T-helper 1 cell treated with Interleukin-12 subunit alpha and Interleukin-12 subunit beta and Interleukin-4 antibody, amounts not matched to agents 30 ng/mL and 1 ng/mL, for 36 hours (primary cell): ENCODE measurements at regions not wholly inside any gene's neighbourhood (a gene's known extent, or its start where the extent isn't known, plus 50 kb on each side); places are given as distances from the start of the nearest gene placed in this dataset.

Source experiments
- intact Hi-C: fragments of 100-400 bp; cut with micrococcal nuclease; formaldehyde crosslinking; loops from one replicate; pipeline ENCODE4 v1.15.1; 2024

DNA sequence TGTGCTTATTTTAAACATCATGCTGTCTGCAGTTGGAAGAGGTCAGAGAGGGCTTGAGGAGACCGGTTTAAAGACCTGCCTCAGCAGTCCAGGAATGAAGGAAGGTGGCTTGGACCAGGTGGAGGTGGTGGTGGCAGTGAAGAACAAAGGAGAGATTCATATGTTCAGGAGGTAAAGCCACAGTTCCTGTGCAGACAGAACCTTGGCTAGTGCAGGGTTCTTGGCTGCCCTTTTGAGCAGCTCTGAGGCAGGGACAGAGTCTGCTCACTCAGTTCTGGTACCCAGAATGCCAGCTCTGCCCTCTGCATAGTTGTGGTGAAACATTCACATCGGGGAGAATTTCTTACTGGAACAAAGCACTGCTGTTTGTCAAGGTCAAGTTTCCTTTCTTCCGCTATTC, 669.7 kb upstream of the HS6ST1 start:
- intact Hi-C loops = no loop called here

DNA sequence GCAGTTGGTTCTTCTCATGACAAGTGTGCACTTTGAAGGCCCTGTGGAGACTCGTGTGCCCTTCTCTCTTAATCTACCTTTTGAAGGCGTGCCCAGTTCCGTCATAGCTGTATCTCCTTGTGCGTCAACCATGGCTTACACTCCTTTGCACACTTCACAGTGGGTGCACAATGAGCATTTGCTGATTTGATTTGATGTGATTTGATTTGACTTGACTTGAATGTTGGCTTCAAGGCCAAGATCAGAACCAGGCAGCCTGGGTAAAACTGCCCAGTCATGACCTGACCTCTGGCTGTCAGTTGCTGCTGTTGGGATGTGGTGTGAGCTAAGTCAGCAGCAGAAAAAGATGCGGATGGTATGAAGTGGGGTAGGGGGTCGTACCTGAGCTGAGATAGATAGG, 670.3 kb upstream of the HS6ST1 start:
- intact Hi-C loops = no loop called here

DNA sequence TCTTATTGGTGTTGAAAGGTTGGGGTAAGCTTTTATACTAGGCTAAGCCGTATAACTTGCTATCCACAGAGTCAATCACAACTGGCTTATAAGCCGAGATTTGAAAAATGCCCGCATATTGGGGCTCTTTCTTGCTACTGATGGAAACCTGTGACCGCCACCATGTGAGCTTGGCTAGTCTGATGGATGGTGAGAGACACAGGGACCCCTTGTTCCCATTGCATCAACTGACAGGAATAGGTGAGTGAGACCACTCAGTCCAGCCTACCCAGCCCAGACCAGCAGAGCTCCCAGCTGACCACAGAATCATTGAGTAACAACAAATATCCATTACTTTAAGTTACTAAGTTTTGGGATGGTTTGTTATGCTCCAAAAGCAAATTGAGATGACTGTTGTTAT, 676.4 kb upstream of the HS6ST1 start:
- intact Hi-C loops = no loop called here

DNA sequence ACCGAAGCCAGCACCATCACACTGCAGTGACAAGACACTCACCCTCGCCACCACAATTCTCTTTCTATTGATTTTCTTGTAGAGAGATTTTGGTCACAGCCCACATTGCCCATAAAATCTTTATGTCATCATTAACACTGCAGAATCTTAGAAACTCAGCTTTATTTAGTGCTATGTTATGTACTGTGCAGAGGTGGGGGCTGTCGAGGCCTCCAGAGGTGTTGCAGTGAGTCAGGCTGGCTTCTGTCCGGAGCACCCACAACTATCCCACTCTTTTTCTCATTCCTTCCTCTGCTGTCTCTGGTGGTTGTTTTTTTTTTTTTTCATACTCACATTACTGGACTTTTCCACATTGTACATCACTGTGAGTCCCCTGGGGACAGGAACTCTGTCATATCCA, 677.4 kb upstream of the HS6ST1 start:
- intact Hi-C loops = no loop called here

DNA sequence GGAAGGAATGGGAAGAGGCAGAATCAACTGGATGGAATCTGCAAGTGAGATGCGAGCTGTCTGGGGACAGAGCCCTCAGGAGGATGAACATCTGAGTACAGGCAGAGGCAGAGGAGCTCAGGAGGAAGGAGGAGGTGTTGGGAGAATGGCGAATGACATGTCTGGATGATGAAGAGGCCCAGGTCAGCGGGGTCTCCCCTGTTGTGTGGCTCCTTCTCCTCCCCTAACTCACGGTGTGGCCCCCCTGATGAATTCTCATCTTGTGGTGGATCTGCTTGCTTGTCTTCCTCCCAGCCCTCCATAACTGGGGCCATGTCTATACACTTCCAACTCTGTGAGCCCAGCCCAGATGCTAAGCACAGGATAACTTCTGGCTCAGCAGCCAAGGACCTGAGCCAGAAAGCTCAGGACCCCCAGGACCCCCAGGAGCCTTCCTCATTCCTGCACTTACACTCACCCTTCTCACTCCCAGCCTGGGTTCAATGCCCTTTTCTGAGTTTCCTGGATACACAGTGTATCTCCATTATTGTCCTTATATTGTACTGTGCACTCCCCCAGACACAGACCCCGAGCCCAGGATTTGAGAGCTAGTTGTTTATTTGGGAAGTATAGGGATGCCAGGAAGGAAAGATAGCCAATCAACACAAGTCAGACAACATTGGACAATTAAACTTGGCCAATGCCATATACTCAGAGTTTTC, 678.6 kb upstream of the HS6ST1 start:
- intact Hi-C loops = no loop called here

DNA sequence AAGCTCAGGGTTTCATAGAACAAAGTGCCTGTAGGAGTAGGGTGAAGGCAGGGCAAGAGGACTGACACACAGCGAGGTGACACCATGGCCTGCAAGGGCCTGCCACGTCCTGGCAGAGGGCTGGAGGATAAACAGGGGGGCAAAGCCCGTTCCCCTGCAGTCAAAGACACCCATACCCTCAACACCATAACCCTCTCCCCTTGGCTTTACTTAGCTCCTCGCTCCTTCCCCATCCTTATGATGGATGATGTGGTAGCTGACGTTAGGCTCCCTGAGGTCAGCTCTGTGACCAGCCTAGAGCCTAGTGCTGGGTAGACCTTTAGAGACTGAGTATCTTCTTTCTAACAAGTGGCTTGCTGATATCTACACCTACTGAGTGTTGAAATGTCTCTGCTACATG, 683.3 kb upstream of the HS6ST1 start:
- intact Hi-C loops = no loop called here

DNA sequence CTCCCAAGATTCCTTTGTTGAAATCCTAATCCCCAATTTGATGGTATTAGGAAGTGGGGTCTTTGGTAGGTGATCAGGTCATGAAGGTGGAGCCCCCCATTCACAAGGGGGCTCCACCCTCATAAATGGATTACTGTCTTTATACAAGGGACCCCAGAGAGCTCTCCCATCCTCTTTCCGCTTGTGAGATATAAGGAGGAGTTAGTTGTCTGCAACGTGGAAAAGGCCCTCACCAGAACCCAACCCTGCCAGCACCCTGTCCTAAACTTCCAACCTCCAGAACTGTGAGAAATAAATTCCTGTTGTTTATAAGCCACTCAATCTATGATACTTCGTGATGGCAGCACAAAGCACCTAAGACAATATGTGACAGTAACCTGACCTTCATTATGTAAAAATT, 684.1 kb upstream of the HS6ST1 start:
- intact Hi-C loops = no loop called here

DNA sequence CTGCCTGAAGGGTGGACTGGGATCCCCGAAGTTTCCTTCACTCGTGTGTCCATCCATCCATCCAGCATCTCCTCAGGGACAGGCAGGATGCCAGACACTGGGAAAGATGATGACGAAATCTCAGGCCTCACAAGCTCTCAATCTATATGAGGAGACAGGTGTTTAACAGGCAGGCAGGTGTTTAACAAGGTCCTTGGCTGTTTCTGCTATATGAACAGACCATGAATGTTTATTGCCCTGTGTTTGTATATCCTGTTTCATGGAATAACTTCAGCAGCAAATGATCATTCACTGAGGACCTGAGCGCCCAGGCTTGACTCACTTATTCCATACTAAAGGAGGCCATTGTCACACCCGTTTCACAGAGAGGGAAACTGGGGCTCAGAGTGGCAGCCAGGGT, 685.8 kb upstream of the HS6ST1 start:
- intact Hi-C loops = no loop called here

DNA sequence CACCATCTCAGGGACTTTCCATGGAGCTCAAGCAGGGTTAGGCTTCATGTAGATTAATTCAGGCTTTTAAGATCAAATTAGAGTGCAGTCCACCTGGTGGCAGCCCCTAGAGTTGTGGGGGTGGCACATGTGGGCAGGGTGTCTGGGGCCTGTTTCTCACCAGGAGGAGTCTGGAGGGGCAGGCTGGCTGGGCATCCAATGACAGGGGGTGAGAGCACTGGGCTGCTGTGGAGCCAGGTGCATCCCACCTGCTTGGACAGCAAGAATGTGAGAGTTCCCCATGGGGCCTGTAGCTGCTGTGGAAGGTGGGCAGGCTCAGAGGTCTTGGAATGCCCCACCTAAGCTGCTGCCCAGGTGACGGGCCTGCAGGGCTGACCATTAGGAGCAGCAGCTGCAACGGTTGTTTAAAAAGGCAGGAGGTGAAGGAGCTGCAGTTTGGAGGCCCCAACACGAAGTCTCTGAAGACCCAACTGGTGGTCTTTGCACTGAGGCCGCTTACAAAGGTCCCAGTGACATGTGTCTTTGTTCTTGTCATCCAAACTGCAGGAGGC, 686.3 kb upstream of the HS6ST1 start:
- intact Hi-C loops = no loop called here

DNA sequence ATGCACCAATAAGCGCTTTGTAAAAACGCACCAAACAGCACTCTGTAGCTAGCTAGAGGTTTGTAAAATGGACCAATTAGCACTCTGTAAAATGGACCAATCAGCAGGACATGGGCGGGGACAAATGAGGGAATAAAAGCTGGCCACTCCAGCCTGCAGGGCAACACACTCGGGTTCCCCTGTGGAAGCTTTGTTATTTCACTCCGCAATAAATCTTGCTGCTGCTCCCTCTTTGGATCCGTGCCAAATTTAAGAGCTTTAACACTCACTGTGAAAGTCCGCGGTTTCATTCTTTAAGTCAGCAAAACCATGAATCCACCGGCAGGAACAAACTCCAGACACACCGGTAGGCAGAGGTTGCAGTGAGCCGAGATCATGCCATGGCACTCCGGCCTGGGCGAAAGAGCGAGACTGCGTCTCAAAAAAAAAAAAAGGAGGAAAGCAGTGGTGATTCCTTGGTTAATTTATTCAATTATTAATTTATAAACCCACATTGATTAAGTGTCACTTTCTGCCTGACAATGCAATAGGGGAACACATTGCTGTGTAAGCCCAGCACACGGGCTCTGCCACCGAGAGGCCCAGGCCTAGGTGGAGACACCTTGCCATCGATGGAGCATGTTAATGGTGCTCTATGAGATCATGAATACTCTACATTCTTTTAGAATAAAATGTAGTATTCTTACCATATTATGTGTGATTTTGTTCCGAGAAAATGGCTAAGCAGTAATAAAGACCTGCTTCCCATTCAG, 687.6 kb upstream of the HS6ST1 start:
- intact Hi-C loops = no loop called here

DNA sequence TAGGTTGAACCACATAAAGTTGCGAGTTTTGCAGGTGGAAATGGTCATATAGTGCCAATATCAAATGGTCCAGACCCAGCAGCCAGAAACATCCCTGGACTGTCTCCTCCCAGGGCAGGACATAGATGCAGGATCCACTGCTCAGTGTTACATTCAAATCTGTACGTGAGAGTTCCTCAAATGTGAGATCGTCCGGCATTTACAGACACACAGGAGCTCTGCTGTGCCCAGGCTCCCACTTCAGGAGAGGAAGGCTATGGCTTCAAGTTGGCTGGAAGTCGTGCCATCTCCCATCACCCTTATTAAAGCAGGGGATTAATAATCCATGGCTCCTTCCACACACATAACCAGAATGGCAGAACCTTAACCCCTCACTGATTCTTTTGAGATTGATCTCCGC, 688.2 kb upstream of the HS6ST1 start:
- intact Hi-C loops = no loop called here

DNA sequence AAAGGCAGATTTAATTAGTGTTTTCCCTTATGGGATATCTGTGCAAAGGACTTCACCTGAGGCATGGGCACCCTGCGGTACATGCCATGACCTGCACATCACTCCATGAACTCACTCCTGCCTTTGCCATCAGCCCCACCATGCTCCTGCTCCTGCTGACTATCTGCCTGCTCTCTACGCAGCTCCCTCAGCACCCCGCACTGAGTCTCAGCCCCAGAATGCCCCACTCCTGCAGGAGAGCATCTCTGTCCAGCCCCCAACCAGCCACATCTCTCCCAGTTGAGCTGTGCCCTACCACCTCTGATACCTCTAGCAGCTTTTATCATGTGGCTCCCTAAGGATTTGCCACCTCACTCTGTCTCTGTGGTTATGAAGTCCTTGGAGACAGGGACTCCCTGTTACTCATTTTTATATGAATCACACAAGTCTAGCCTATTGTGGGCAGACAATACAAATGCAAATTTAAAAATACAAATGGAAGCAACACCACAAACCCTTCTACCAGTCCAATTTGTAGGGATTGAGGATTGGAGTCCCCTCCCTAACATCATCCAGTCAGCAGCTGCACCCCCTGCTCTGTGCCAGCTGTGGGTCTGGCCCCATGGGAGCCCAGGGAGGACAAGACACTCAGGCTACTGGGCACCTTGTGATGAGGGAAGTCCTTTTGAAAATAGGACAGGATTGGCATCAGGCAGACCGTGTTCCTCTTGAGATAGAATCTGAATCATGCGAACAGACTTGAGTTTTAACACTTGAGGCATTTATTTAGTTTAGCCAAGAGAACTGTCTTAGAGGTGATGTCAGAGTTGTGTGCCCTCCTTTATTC, 689.6 kb upstream of the HS6ST1 start:
- intact Hi-C loops = no loop called here

DNA sequence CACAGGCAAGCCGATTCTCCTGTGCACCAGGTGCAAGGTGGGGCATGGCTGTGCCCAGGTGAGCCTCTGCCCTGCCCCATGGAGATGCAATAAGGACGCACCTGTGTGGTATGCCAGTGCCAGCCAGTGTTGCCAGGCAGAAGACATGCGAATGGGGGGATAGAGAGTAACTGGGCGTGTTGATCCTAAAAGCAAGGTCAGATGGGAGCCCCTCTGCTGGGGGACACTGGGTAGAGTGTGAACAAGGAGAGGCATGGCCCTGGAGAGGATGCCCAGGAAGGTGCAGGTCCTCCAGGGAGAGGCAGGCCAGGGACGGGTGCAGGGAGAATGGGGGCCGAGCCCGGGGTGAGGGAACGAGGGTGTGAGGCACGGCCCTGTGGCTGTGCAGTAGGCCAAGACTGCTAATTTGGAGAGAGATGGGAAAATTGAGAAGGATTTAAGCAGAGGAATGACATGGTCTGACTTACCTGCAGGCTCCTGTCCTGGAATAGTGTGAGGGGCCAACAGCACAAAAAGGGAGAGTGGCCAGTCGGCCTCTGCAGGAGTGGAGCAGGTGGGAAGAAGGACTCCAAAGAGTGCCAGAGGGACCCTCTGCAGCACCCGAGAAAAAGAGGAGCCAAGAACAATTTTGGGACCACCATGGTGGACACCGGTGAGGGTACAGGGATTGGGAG, 690.4 kb upstream of the HS6ST1 start:
- intact Hi-C loops = no loop called here

DNA sequence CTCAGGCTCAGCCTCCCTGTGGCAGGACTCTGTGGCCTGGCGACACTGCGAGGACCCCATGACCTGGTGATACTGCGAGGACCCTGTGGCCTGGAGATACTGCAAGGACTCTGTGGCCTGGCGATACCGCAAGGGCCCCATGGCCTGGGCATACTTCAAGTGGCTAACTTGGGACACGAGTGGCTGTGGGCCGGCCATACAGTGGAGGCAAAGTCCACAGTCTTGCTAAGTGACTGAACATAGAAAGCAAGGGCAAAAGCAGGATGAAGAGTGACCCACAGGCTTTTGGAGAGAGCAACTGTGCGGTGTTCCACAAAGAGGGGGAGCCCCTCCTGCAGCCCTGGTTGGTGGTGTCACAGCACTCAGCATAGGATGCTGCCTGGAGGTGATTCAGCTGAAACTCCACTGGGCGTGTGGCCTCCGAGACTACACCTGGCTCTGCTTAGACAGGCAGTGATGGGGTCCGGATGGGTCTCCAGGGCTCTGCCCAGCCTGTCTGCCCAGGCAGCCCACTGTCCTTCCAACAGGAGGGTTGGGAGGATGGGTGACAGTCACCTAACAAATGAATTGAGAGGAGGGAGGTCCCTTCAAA, 691.0 kb upstream of the HS6ST1 start:
- intact Hi-C loops = no loop called here

DNA sequence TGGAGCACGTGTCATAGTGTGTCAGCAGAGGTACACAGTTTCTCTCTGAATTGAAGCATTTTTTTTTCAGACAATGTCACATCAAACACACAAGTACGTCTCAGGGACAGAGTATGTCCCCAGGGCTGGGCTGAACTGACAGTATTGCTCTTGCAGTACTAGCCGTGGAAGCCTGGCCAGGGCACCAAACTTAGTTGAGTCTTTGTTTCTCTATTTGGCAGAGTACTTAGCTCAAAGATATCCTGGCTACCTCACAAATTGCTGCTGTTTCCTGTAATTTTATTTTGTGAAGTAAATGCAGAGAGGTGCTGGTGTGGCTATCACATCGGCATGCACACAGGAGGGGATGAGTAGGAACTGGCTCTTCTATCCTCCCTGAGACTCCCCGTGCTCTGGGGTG, 691.6 kb upstream of the HS6ST1 start:
- intact Hi-C loops = no loop called here

DNA sequence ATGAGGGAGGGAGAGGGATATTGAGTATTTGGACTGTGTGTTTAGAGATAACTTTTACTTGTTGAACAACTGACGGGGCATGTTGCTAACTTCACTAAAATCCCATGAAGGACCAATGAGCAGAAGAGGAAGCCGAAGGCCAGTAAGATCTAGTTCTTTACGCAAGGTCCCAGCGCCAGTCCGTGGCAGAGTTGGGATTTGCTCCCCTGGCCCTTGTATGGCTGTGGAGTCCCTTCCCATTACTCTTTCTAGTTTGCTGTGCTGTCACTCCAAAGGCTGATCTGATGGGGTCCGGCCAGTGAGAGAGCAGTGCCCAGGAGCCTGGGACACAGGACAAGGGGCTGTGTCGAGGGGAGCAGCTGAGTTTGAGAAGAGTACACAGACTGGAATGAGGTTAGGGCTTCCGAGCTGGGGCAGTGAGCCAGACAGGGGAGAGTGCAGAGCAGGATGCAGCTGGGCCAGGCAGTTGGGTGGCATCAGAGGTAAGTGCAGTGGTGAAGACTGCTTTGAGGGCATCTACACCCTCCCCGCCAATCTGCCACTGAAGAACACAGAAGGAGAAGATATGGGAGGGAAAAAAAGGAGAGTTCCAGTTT, 692.9 kb upstream of the HS6ST1 start:
- intact Hi-C loops = no loop called here

DNA sequence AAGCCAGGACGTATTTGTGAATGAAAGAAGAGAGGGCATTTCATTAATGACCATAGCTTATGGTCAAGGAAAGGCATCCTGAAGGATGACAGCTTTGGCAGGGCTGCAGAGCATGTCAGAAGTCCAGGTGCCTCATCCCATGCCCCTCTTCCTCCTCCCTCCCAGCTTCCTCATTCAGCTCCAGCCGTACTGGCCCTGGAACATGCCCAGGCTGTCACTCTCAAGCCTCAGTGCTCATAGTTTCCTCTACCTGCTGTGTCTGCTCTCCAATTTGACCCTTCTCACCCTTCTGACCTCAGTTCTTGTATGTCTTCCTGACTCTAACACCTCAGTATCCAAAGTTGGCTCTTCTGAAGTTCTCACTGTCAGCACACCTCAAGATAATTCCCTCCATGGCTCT, 695.8 kb upstream of the HS6ST1 start:
- intact Hi-C loops = no loop called here

DNA sequence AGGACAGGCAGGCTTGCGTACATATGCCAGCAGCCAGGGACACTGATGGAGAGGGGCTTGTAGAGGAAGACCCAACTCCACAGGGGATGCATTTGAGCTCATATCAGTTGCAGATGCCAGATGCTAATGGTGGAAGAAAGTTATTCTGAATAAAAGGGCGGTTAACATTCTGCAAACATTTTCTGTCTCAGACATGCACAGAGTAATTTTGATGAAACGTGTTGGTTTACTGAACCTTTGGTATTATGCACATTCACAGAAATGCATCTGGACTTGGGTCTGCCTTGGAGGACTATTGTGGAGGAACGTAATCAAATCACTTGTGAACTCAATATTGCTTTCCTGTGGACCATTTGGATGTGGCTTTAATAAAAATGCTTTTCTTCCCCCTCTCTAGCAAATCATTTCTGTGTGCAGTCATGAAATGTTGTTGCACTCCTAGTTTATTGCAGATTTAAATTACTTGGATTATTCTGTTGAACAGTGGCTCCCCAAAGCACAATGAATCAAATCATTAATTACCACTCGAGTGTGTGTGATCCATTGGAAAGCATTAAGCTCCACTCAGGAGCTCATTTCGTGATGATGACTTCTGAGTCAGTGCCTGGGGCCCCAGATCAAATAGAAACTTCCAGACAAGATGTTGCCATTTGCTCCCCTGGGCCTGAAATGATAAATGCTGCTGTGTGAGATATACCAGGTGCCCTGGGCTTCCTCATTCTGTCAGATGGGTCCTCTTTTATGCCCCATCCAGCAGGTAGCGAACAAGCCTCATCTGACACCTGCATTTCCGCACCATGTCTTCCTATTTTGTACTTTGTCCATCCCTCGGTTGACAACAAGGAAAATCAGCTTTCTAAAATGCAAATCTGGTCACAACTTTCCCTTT, 697.0 kb upstream of the HS6ST1 start:
- intact Hi-C loops = no loop called here

DNA sequence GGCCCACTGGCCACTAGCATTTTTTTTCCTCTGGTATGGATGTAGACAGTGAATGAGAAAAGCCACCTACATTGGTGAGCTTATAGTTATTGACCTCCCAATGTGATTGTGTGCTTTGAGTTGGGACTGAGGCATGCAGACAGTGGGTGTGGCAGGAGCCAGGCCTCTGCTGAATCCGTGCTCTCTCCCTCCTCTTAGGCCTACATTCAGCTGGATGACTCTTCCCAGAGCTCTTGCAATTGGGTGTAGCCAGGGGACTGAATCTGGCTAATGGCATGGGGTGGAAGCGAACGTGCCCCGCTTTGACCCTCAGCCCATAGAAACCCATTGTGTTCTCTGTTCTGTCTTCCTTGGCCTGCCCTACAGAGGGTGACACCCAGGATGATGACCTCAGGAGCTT, 698.3 kb upstream of the HS6ST1 start:
- intact Hi-C loops = no loop called here

DNA sequence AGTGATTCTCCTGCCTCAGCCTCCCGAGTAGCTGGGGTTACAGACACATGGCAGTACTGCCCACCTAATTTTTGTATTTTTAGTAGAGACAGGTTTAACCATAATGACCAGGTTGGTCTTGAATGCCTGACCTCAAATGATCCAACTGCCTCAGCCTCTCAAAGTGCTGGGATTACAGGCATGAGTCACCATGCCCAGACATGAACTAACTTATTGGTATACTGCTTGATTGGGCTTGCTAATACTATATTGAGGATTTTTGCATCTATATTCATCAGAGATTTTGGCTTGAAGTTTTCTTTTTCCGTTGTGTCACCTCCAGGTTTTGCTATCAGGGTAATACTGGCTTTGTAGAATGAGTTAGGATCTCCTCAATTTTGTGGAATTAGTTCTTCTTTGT, 706.1 kb upstream of the HS6ST1 start:
- intact Hi-C loops = no loop called here
